ENCODE measurements at regions not wholly inside any gene's neighbourhood (a gene's known extent, or its start where the extent isn't known, plus 50 kb on each side); places are given as distances from the start of the nearest gene placed in this dataset.

GRCh38 chr13:75072891-75073290 is 409.1 kb downstream of the TBC1D4 start:
- no peak for TF ChIP-seq CTCF (conservative IDR thresholded peaks at IDR 0.05; ENCODE audit: control insufficient read depth, insufficient read depth, low read depth, low read length)
- no peak for DNase-seq (ENCODE audit: low read depth)
- no peak overlapping the region for H3K4me3 ChIP-seq (ENCODE audit: control insufficient read depth, low read depth, low read length)

GRCh38 chr13:75072368-75072767 is 409.6 kb downstream of the TBC1D4 start:
- DNase-seq (ENCODE audit: low read depth), result no peak
- no peak for TF ChIP-seq CTCF (conservative IDR thresholded peaks at IDR 0.05; ENCODE audit: control insufficient read depth, insufficient read depth, low read depth, low read length)
- no peak overlapping the region for H3K4me3 ChIP-seq (ENCODE audit: control insufficient read depth, low read depth, low read length)

GRCh38 chr13:75071796-75072195 is 410.2 kb downstream of the TBC1D4 start:
- no peak for TF ChIP-seq CTCF (conservative IDR thresholded peaks at IDR 0.05; ENCODE audit: control insufficient read depth, insufficient read depth, low read depth, low read length)
- H3K4me3 ChIP-seq (ENCODE audit: control insufficient read depth, low read depth, low read length), result no peak overlapping the region
- DNase-seq (ENCODE audit: low read depth), result no peak

GRCh38 chr13:75071395-75071794 is 410.6 kb downstream of the TBC1D4 start:
- no peak for DNase-seq (ENCODE audit: low read depth)

GRCh38 chr13:75061909-75062308 is 420.1 kb downstream of the TBC1D4 start:
- DNase-seq (ENCODE audit: low read depth), result no peak
- no peak for TF ChIP-seq CTCF (conservative IDR thresholded peaks at IDR 0.05; ENCODE audit: control insufficient read depth, insufficient read depth, low read depth, low read length)
- no peak overlapping the region for H3K4me3 ChIP-seq (ENCODE audit: control insufficient read depth, low read depth, low read length)

More at GRCh38 chr13:75071395-75071794, 410.6 kb downstream of the TBC1D4 start:
- TF ChIP-seq CTCF (conservative IDR thresholded peaks at IDR 0.05; ENCODE audit: control insufficient read depth, insufficient read depth, low read depth, low read length), result no peak
- no peak overlapping the region for H3K4me3 ChIP-seq (ENCODE audit: control insufficient read depth, low read depth, low read length)

- no peak overlapping the region for H3K4me3 ChIP-seq (ENCODE audit: control insufficient read depth, low read depth, low read length)
- DNase-seq (ENCODE audit: low read depth), result no peak
- TF ChIP-seq CTCF (conservative IDR thresholded peaks at IDR 0.05; ENCODE audit: control insufficient read depth, insufficient read depth, low read depth, low read length), result no peak
Observed at GRCh38 chr13:75055296-75055695, 426.7 kb downstream of the TBC1D4 start.

- TF ChIP-seq CTCF (conservative IDR thresholded peaks at IDR 0.05; ENCODE audit: control insufficient read depth, insufficient read depth, low read depth, low read length), result no peak
- no peak overlapping the region for H3K4me3 ChIP-seq (ENCODE audit: control insufficient read depth, low read depth, low read length)
- DNase-seq (ENCODE audit: low read depth), result no peak
Observed at GRCh38 chr13:75052616-75053015, 429.4 kb downstream of the TBC1D4 start.
